Astrocyte of the cerebellum (primary cell): ENCODE measurements at regions not wholly inside any gene's neighbourhood (a gene's known extent, or its start where the extent isn't known, plus 50 kb on each side); places are given as distances from the start of the nearest gene placed in this dataset.

Experiments
- DNase-seq: peaks from one replicate; pipeline ENCODE4 v3.0.0-alpha.2; 2011; ENCODE audit warnings: low read depth
- H3K4me3 ChIP-seq: 2 replicates; pipeline ENCODE4 v1.5.1; 2011; ENCODE audit warnings: mild to moderate bottlenecking, low read depth, low read length, moderate library complexity
- in situ Hi-C: cut with HindIII; loops from 2 replicates; pipeline ENCODE4 v1.10.0; 2017; ENCODE audit warnings: low sequenced_read_pairs
- TF ChIP-seq, protein P1 (sequence below): IDR thresholded peaks from 2 replicates; pipeline ENCODE4 v1.5.1; 2012; ENCODE audit warnings: low read length, low read depth, moderate library complexity, mild to moderate bottlenecking; ENCODE audit errors: missing control alignments

DNA sequence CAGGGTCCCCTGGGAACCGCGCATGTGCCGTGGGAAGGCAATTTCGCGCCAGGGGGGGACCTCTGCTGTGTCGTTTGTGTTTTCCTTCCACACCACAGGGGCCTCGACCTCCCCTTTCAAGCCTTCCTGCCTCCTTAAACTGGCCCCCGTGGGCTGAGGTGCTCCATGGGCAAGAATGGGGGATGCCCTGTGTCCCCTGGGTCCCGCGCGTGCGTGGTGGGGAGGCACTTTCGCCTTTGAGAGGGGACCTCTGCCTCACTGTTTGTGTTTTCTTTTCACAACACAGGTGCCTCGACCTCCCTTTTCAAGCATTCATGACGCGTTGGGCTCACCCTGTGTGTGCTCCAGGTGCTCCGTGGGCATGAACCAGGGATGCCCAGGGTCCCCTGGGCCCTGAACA, 348.8 kb downstream of the ALG10 start:
- H3K4me3 ChIP-seq, result no peak overlapping the region
- in situ Hi-C loops, result no loop called here
- TF ChIP-seq, protein P1, sequence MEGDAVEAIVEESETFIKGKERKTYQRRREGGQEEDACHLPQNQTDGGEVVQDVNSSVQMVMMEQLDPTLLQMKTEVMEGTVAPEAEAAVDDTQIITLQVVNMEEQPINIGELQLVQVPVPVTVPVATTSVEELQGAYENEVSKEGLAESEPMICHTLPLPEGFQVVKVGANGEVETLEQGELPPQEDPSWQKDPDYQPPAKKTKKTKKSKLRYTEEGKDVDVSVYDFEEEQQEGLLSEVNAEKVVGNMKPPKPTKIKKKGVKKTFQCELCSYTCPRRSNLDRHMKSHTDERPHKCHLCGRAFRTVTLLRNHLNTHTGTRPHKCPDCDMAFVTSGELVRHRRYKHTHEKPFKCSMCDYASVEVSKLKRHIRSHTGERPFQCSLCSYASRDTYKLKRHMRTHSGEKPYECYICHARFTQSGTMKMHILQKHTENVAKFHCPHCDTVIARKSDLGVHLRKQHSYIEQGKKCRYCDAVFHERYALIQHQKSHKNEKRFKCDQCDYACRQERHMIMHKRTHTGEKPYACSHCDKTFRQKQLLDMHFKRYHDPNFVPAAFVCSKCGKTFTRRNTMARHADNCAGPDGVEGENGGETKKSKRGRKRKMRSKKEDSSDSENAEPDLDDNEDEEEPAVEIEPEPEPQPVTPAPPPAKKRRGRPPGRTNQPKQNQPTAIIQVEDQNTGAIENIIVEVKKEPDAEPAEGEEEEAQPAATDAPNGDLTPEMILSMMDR, result no peak
- DNase-seq, result no peak

- no peak for DNase-seq
- TF ChIP-seq, protein P1, result no peak
- no peak overlapping the region for H3K4me3 ChIP-seq
- in situ Hi-C loops, result no loop called here
Measured at GRCh38 chr12:34372003-34372402, 349.7 kb downstream of the ALG10 start.

DNA sequence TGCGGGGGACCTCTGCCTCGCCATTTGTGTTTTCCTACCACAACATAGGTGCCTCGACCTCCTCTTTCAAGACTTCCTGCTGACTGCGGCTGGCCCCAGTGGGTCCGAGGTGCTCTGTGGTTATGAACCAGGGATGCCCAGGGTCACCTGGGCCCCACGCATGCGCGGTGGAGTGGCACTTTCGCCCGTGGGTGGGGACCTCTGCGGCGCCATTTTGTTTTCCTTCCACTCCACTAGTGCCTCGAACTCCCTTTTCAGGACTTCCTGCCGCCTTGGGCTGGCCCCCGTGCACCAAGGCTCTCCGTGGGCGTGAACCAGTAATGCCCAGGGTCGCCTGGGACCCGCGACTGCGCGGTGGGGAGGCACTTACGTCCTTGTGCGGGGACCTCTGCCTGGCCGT, 351.6 kb downstream of the ALG10 start:
- H3K4me3 ChIP-seq, result no peak overlapping the region
- no peak for DNase-seq
- in situ Hi-C loops, result no loop called here
- TF ChIP-seq, protein P1, result no peak

- H3K4me3 ChIP-seq, result no peak overlapping the region
- in situ Hi-C loops, result no loop called here
- no peak for DNase-seq
- TF ChIP-seq, protein P1, result no peak
Measured at GRCh38 chr12:34376133-34376799, 354.0 kb downstream of the ALG10 start.

DNA sequence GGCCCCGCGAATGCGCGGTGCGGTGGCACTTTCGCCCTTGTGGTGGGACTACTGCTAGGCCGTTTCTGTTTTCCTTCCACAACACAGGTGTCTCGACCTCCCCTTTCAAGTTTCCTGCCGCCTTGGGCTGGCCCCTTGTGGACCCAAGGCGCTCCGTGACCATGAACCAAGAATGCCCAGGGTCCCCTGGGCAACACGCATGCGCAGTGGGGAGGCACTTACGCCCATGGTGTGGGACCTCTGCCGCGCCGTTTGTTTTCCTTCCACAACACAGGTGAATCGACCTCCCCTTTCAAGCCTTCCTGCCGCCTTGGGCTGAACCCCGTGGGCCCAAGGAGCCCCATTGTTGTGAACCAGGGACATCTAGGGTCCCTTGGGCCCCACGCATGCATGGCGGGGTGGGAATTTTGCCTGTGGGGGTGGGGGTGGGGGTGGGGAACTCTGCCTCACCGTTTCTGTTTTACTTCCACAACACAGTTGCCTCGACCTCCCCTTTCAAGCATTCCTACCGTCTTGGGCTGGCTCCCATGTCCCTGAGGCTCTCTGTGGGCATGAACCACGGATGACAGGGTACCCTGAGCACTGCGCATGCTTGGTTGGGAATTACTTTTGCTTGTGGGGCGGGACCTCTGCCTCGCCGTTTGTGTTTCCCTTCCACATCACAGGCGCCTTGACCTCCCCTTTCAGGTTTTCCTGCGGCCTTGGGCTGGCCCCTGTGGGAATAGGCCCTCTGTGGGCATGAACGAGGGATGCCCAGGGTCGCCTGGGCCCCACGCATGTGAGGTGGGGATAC, 355.1 kb downstream of the ALG10 start:
- no peak overlapping the region for H3K4me3 ChIP-seq
- no peak for DNase-seq
- TF ChIP-seq, protein P1, result no peak
- in situ Hi-C loops, result no loop called here

GRCh38 chr12:34379142-34379541, 356.8 kb downstream of the ALG10 start:
- H3K4me3 ChIP-seq, result no peak overlapping the region
- TF ChIP-seq, protein P1, result no peak
- no peak for DNase-seq
- in situ Hi-C loops, result no loop called here
